GM12878 (cell line): ENCODE measurements at regions not wholly inside any gene's neighbourhood (a gene's known extent, or its start where the extent isn't known, plus 50 kb on each side); places are given as distances from the start of the nearest gene placed in this dataset.

ENCODE experiments used
- ATAC-seq: fragments of 200-7000 bp; cut with Tn5 transposase; 3 replicates; pipeline ENCODE4 v1.9.1; 2020; ENCODE audit warnings: mild to moderate bottlenecking, moderate library complexity
- BruUV-seq: library from RNA; stranded (reverse); fragments of 400-500 nt; replicated peaks from 2 replicates; lab custom pipeline; 2021; lab: Mats Ljungman, UMichigan
- CTCF ChIA-PET: fragments of 300-600 bp; sonication (Branson Sonifier 250); formaldehyde crosslinking; extraction: SDS; loops from one replicate; lab custom pipeline; 2021; ENCODE audit warnings: inconsistent platforms; lab: Yijun Ruan, JAX
- POLR2A ChIA-PET: fragments of 350-600 bp; formaldehyde crosslinking; extraction: SDS; loops from one replicate; lab custom pipeline; 2021; ENCODE audit warnings: inconsistent platforms; lab: Charles Lee
- RAD21 ChIA-PET: fragments of 300-600 bp; sonication (Branson Sonifier 250); formaldehyde crosslinking; loops from one replicate; lab custom pipeline; 2023; ENCODE audit warnings: antibody characterized with exemption; ENCODE audit not compliant: unreplicated experiment; lab: Charles Lee
- SMC1A ChIA-PET: fragments of 300-600 bp; sonication (Branson Sonifier 250); formaldehyde crosslinking; loops from one replicate; lab custom pipeline; 2023; ENCODE audit not compliant: unreplicated experiment, uncharacterized antibody; lab: Charles Lee
- DNase-seq: peaks from one replicate; pipeline ENCODE4 v3.0.0-alpha.2; 2011; ENCODE audit warnings: low read depth, low spot score
- FAIRE-seq: peaks from 3 replicates; lab custom pipeline; 2011; peaks lifted over from hg19 to GRCh38; lab: Jason Lieb, UNC
- H2AFZ ChIP-seq: 2 replicates; pipeline ENCODE4 v1.6.0; 2011; ENCODE audit warnings: low read depth, low read length, control low read depth; ENCODE audit not compliant: control insufficient read depth
- H3K27ac ChIP-seq: 2 replicates; pipeline ENCODE4 v1.5.1; 2011; ENCODE audit warnings: control low read depth; ENCODE audit not compliant: control insufficient read depth, insufficient read depth
- H3K27me3 ChIP-seq, 2 experiments: replicated peaks in 1 of 2; 2 replicates each; pipeline versions ENCODE4 v1.6.0 to v1.6.1; 2011; ENCODE audit warnings: low read length in 1 of 2; ENCODE audit not compliant: control insufficient read depth in 2 of 2, insufficient read depth in 2 of 2
- H3K36me3 ChIP-seq, 2 experiments: 2 replicates each; pipeline ENCODE4 v1.5.1; 2011; ENCODE audit warnings: low read length in 1 of 2; ENCODE audit not compliant: control insufficient read depth in 2 of 2, insufficient read depth in 2 of 2
- H3K4me1 ChIP-seq: 2 replicates; pipeline ENCODE4 v1.6.1; 2011; ENCODE audit warnings: mild to moderate bottlenecking, low read length, moderate library complexity, mixed read lengths; ENCODE audit not compliant: control insufficient read depth, insufficient read depth
- H3K4me2 ChIP-seq: 2 replicates; pipeline ENCODE4 v1.6.0; 2011; ENCODE audit warnings: control low read depth; ENCODE audit not compliant: control insufficient read depth, insufficient read depth
- H3K4me3 ChIP-seq: fragments of 200-600 bp; sonication (generic); 2 replicates; pipeline ENCODE4 v1.5.1; 2016
- H3K79me2 ChIP-seq: 2 replicates; pipeline ENCODE4 v1.6.0; 2011; ENCODE audit warnings: low read length; ENCODE audit not compliant: control insufficient read depth, insufficient read depth
- H3K9ac ChIP-seq: 2 replicates; pipeline ENCODE4 v1.8.0; 2011; ENCODE audit warnings: low read length, control low read depth, mixed read lengths; ENCODE audit not compliant: control insufficient read depth, insufficient read depth
- H3K9me3 ChIP-seq: replicated peaks from 3 replicates; pipeline ENCODE4 v1.5.1; 2011; ENCODE audit warnings: mild to moderate bottlenecking, low read length; ENCODE audit not compliant: control insufficient read depth, insufficient read depth
- H4K20me1 ChIP-seq: 2 replicates; pipeline ENCODE4 v1.6.0; 2011; ENCODE audit not compliant: control insufficient read depth, insufficient read depth
- ASH2L ChIP-seq: fragments of 300-600, 200-600 bp; sonication (generic); IDR thresholded peaks from 2 replicates; pipeline ENCODE4 v1.6.1; 2017; ENCODE audit warnings: low read depth, mild to moderate bottlenecking, borderline replicate concordance
- CBX5 ChIP-seq: sonication (generic); IDR thresholded peaks from 2 replicates; pipeline ENCODE4 v1.6.1; 2016; ENCODE audit warnings: low read depth, moderate library complexity, mild to moderate bottlenecking, inconsistent platforms
- CTCF ChIP-seq, 3 experiments: IDR thresholded peaks in 2 of 3; conservative IDR thresholded peaks in 1 of 3; 2 replicates each; pipeline ENCODE4 v1.5.1; 2011; ENCODE audit warnings: low read depth in 3 of 3, low read length in 3 of 3, mild to moderate bottlenecking in 3 of 3, control low read depth in 2 of 3, moderate library complexity in 2 of 3, inconsistent platforms in 1 of 3, mixed read lengths in 1 of 3; ENCODE audit not compliant: control insufficient read depth in 2 of 3, insufficient read depth in 1 of 3; ENCODE audit errors: extremely low read depth in 1 of 3
- MLLT1 ChIP-seq: fragments of 450-650 bp; IDR thresholded peaks from 2 replicates; pipeline ENCODE4 v1.6.1; 2016; ENCODE audit warnings: mild to moderate bottlenecking
- MTA3 ChIP-seq: IDR thresholded peaks from 2 replicates; pipeline ENCODE4 v1.6.1; 2012; ENCODE audit warnings: low read length, inconsistent platforms, borderline replicate concordance
- SUZ12 ChIP-seq: fragments of 200-600 bp; sonication (generic); IDR thresholded peaks from one replicate; pipeline ENCODE4 v1.6.1; 2018; ENCODE audit warnings: antibody characterized with exemption, mild to moderate bottlenecking; ENCODE audit not compliant: unreplicated experiment
- YY1 ChIP-seq: IDR thresholded peaks from 2 replicates; pipeline ENCODE4 v1.6.1; 2011; ENCODE audit warnings: low read depth, mild to moderate bottlenecking, low read length
- WGBS: methylation state at CpG from one replicate; pipeline ENCODE4 v1.1.6; 2016; ENCODE audit warnings: low lambda C conversion rate; ENCODE audit not compliant: insufficient replicate concordance, insufficient coverage; ENCODE audit errors: missing lambda C conversion rate; 5-methylcytosine and 5-hydroxymethylcytosine counted together
- in situ Hi-C: fragments of 300-500 bp; cut with MboI; formaldehyde crosslinking; loops from 9 replicates; pipeline ENCODE4 v1.14.3; 2018; ENCODE audit warnings: mixed read lengths
- intact Hi-C: fragments of 100-400 bp; cut with micrococcal nuclease; formaldehyde crosslinking; loops from one replicate; pipeline ENCODE4 v1.14.2; 2022; ENCODE audit not compliant: unreplicated experiment

GRCh38 chr6:18047406-18047805 is 60.0 kb upstream of the KIF13A start:
- H3K4me3 ChIP-seq, result no peak overlapping the region
- FAIRE-seq (no peak), ATAC-seq (no peak), DNase-seq (no peak)
- no peaks in the 10 kb centered on the region for H3K27me3 ChIP-seq
- ChIA-PET SMC1A (no interaction called here), POLR2A (no interaction called here), CTCF (interaction anchor here (1.1 to 1.5 kb wide), 2 partner anchors 21 to 218 kb away, joined by 3 to 4 read pairs; no protein-coding TSS in a partner anchor), RAD21 (no interaction called here)
- in situ Hi-C loops, result no loop called here
- no peaks in the 10 kb centered on the region for H3K36me3 ChIP-seq
- H3K9me3 ChIP-seq, result no peaks in the 10 kb centered on the region
- no peaks in the 10 kb centered on the region for H3K79me2 ChIP-seq
- no peaks in the 10 kb centered on the region for H4K20me1 ChIP-seq
- 69% methylated on average over 2 of the region's 2 CpGs for WGBS
- BruUV-seq, result no TSS peak
- H3K27ac ChIP-seq, result no peak overlapping the region
- intact Hi-C loops, result no loop called here
- H3K4me2 ChIP-seq, result no peak overlapping the region
- TF ChIP-seq SUZ12 (no peak), YY1 (no peak), MLLT1 (no peak)
- H3K9ac ChIP-seq, result no peak overlapping the region
- no peaks in the 10 kb centered on the region for H3K4me1 ChIP-seq
- H2AFZ ChIP-seq, result no peak overlapping the region

GRCh38 chr6:18045507-18045906 is 58.1 kb upstream of the KIF13A start:
- BruUV-seq, result no TSS peak
- TF ChIP-seq MTA3, result no peak
- TF ChIP-seq CBX5, result no peak
- no peak for TF ChIP-seq CTCF (IDR thresholded peaks at IDR 0.05 in 2 of 3, conservative IDR thresholded peaks at IDR 0.05 in 1 of 3; ENCODE audit: control insufficient read depth in 2 of 3, extremely low read depth in 1 of 3, insufficient read depth in 1 of 3, low read depth in 3 of 3, low read length in 3 of 3)
- no peak for TF ChIP-seq ASH2L
- TF ChIP-seq, all 136 proteins: peak for 0
- no peaks in the 10 kb centered on the region for H4K20me1 ChIP-seq
- SMC1A ChIA-PET, result no interaction called here
- no peak for ATAC-seq
- no peaks in the 10 kb centered on the region for H3K9me3 ChIP-seq
- in situ Hi-C loops (no loop called here), intact Hi-C loops (no loop called here)
- no peaks in the 10 kb centered on the region for H3K79me2 ChIP-seq
- no peak overlapping the region for H3K4me2 ChIP-seq
- no peak overlapping the region for H2AFZ ChIP-seq
- no peak overlapping the region for H3K9ac ChIP-seq
- POLR2A ChIA-PET, result no interaction called here
- no peak overlapping the region for H3K4me3 ChIP-seq
- DNase-seq, result no peak
- H3K27ac ChIP-seq, result no peak overlapping the region
- no peak for FAIRE-seq
- no peaks in the 10 kb centered on the region for H3K36me3 ChIP-seq
- H3K27me3 ChIP-seq, result no peaks in the 10 kb centered on the region
- RAD21 ChIA-PET, result no interaction called here
- CTCF ChIA-PET, result no interaction called here
- H3K4me1 ChIP-seq, result no peaks in the 10 kb centered on the region
